GM21390 (cell line): ENCODE measurements at regions not wholly inside any gene's neighbourhood (a gene's known extent, or its start where the extent isn't known, plus 50 kb on each side); places are given as distances from the start of the nearest gene placed in this dataset.

Experiments
- ATAC-seq: cut with Tn5 transposase; IDR thresholded peaks from one replicate; pipeline ENCODE4 v1.9.1; 2021; ENCODE audit not compliant: unreplicated experiment

DNA sequence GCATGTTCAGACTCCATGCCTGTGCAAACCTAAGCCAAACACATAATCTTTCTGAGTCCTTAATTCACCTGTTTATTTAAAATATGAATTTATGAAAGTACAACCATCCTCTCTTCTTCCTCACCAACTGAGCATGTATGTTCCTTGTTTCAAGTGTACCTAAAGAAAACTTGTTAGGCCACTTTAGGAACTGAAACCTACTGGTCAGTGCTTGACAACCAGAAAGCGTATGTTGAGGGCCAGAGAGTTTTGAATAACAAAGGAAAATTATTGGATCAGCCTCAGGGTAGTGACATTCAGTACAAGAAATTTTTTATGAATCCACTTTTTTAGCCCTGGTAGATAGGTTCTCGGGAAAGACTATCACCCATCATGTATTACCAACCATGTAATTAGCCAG, 847.6 kb upstream of the CELF4 start:
- ATAC-seq: no peak

DNA sequence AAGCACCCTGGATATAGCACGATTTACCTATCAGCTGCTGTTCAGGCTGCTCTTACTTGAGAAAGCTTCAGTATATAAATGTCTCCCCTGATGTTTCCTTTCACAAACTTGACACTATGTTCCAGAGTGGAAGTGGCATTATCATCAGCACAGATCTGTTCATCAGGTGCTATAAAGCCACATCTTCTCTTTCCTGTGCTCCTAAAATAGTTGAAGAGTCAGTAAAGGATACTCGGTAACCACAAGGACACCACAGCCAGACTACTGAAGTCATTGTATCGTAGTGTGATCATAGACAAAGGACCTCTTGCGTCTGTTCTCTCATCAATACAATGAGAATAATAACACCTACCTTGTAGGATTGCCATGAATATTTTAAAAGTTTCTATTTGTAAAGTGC, 841.0 kb upstream of the CELF4 start:
- no peak for ATAC-seq

DNA sequence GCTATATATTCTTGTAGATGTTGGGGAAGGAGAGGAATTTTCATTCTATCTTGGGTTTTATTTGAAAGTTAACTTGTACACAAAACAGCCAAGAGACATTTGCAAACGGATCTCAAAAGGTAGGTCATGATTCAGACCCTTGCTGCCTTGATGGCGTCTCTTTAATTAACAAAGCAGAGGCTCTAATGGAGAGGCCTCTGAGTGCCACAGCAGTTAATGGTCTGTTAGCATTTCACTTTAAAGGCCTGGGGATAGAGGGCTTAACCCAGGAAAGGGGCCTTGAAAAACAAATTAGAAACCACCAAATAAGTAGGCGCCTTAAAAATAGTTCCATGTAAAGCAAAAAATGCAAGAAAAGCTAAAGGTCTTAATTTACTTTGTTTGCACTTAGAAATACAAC, 836.9 kb upstream of the CELF4 start:
- no peak for ATAC-seq

DNA sequence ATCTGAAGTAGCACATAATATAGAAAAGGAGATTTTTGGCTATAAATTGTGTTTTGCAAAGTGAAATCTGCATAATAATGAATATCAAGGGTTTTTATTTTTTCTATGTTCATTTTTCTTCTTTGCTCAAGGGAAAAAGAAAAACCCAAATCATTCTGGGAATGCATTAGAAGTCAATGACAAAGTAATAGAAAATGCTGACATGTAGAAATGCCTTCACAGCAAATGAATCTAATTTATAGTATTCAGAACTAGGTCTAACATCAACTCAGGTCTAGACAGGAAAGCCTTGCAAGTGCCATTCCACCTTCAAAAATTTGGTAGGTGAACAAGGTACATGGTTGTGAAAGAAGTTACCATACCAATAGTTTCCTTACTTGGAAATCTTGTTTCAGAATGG, 831.5 kb upstream of the CELF4 start:
- no peak for ATAC-seq

DNA sequence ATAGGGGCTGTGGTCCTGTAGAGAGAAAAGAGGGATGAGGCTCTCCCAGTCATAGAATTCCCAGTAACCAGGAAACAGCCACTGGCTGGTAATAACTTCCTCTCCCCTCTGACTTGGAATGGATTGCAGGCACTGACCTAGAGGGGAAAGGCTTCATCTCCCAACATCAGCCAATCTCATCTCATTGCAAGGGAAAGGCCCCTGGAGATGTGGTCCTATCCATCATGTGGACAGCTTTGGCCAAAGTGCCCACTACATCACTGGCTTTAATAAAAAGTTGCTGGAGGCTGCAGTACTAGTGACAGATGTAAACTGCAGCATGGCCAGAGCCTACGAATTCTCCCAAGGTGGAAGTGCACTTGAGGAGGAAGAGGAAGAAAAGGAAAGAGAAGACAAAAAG, 820.5 kb upstream of the CELF4 start:
- no peak for ATAC-seq

DNA sequence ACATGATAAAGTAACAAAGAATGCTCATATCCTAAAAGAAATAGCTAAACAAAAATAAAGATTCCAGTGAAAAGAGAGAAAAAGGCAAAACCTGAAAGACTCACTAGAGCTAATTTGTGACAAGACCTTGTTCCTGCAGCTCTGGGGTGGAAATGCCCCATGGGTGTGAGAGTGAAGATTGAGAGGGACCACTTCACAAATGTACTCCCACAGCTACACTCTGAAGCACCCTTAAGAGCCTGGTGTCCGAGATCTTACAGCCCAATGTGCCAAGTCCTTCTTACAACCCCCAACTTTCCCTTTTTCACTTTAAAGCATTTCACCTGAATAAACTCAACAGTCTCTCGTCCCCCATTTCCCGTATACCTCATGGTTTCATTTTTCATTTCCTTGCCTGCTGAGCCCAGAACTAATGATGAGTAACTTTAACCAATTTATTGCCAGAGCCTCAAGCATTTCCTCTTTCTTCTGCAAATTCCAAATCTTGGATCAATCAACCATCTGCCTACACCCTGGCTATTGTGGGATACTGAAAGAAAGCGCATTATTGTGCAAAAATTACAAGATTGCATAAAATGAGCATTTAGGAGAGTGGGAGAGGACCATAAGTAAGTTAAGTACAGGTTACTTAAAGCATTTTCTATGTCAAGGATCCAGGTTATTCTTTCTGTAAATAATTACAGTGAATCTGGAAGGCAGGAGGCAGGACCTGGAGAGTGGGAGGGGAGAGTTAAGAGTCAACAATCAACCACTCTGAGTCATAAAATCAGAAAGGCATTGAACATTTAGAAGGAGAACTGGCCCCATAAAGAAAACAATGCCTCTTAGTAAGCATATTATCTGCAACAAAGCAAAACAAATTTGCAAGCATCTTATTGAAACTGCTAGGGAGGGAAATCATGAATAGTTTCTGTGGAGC, 804.4 kb upstream of the CELF4 start:
- no peak for ATAC-seq

DNA sequence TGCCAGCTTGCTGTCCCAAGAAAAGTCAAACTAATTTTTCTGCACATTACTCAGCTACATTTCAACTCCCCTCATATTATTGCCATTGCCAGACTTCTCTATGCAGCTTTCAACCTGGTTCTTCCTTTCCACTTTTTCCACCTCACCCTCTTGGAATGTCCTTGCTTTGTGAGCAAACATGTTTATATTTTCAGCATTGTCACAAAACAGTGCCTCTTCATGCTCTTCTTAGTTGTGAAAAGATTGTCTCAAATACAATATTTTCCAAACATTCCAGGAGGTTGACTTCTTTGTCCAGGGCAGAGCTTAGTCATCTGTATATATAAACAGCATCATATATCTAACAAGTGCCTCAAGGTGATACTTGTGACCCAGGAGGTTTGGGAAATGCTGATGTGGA, 803.3 kb upstream of the CELF4 start:
- ATAC-seq: no peak

DNA sequence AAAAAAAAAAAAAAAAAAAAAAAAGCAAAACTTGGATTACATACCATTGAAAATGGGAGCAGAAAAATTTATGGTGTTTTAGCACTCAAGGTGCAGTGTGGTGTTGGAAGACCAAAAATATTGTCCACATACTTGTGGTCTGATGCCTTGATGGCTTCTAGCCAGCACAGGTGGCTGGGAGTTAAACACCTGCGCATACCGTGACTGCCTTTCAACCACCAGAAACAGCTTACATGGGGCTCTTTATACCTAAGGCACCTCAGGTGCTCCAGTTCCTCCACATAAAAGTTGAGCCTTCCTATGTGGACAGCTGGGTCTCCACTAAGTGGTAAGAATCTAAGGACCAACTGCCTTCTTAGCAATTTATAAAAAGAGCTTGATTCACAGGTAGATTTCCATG, 802.6 kb upstream of the CELF4 start:
- no peak for ATAC-seq

DNA sequence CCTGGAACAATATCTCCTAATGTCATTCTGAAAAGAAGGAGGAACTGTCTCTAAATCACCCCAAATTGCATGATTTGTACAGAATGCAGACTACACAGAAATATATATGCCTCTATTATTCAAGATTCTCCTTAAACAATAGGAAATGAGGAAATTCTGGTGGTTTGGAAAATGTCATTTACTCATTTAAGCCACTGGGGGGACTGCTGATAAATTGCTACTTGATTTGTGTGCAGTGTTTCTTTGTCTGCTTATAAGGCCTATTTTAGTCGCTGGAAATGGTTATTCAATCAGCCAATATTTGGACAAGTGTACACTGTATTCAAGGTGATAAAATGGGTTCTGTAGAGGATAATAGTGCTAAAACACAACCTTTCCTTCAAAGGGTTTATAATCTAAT, 801.9 kb upstream of the CELF4 start:
- no peak for ATAC-seq

DNA sequence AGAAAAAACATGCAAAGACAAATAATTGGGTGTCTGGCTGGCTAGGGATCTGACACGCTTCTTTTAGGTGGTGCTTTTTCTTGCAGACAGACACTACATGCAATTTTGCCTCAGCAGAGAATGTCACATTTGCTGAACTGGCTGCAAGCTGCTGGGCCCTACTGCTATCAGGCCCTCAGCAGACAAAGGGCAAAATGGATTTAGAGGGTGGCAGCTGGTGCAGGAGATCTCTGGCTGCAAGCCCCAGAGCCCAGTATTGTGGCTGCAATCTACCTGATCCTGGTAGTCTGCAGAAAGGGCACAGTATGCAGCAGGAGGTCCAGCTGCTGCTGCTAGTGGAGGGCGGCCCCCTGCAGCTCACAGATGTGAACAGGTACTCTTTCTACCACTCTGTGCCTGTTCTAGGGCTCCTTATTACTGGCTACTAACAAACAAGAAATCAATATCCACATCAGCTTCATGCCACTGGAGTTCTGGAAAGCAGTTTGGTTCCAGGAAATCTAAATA, 796.7 kb upstream of the CELF4 start:
- no peak for ATAC-seq

DNA sequence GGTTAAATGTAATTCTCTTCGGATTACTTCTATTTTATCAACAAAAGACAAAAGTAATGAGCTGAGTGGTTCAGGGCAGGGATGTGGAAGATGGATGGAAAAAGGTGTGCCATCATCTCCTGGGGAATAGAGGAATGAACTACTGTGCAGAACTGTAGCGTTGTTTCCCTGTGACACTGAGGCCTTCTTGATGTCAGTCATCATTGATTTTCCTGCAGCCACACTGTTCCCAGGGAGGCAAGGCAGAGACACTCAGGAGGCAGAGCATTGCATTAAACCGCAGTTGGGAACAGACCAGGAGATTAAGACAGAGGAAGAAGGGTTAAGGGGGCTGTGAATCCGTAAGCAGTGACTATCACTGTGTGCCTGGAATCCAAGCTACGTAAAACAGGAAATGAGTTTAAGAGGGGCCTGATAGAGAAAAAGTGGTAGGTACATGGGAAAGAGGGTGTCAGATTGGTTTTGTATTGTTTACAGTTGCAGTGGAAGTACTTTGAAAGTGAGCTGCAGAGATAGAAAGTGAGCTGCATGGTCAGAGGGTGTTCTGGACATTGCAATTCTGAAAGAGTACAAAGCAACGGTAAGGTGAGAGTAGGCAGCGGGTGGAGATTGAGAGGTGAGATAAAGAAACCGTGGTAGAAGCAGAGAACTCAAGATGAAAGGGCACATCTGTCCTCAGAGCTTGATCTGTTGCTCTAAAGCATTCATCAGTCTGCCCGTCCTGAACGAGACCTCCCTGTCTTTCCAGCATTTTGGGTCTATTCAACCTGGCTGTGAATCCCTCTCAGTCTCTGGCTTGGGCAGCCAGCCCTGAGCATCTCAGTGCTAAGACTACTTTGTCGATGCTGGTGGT, 793.4 kb upstream of the CELF4 start:
- no peak for ATAC-seq

DNA sequence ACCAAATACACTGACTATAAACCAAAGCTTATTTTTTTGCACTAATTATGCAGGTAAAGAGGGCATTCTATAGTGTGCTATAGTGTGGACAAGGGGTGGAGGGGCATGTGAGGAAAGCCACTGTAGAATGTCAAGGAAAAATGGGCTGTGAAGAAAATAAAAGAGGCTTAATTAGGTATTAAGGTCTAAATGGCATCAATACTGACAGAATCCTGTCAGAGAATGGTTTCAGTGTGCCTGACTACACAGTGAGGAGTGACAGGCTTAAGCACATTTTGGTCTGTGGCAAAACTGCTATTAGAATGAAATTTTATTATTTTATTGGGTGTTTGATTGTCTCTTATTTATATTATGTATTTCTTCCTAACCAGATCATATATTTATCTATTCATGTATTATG, 787.6 kb upstream of the CELF4 start:
- no peak for ATAC-seq

DNA sequence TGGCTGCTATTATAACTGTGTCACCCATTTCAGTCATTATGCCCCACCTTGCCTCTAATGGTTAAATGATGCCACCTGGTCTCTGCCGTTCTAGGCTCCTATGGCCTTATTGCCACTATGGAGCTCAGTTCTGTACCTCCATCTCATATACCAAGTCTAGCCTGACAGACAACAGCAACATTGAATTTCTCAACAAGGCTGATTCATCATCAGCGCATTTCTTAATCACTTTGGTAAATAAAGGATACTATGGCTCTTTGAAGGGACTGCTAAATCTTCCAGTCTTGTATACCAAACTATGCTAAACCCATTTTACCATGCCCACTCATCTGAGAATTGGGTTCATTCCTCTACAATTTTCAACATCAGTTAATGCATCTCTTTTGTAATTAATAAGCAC, 784.5 kb upstream of the CELF4 start:
- ATAC-seq: no peak

DNA sequence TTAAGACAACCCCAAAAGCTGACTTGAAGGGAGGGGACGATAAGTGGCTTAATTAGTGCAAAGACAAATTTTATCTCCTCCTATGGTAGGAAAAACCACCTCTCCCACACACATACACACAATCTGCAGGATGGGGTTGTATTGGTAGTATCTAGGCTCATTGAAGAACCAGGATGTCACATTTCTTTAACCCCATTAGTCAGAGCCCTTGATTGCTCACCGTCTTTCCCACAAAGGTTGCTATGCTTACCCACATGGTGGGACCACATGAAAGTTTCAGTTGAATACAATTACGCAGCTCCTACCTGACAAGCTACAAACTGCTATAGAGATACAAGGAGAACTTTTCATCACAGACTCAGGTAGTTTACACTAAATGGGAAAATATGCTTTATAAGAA, 765.0 kb upstream of the CELF4 start:
- ATAC-seq: no peak

DNA sequence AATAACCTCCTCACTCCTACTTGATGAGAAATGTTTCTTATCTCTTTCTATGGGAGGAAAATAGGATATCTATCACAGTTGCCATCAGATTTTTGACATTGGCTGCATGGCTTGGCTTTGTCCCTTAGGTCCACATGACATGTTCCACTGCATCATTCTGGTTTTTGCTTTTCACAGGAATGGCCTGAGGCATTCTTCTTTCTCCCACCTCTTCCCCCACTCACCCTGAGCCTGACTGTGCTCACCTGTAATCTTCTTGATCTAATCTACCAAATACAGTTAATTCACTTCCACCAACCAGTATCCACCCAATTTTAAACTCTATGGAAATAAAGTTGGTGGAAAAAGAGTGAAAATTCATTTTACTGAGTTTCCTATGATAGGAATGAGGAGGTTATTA, 763.5 kb upstream of the CELF4 start:
- no peak for ATAC-seq

DNA sequence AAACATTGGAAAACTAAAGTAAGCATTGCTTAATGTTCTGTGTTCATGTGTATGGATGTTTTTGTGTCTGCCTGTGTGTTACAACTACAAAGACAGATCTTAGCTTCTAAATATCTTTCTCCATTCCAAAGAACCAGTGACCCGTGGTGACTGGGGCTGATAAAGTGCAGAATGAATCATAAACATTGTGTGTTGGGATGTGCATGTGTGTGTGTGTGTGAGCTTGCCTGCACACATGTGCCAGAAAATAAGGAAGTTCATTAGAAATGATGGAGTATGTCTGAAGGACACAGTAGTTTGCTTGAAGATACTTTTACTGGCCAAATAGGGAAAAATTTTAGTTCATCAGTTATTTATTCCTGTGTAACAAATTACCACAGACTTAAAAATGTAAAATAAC, 756.6 kb upstream of the CELF4 start:
- no peak for ATAC-seq

DNA sequence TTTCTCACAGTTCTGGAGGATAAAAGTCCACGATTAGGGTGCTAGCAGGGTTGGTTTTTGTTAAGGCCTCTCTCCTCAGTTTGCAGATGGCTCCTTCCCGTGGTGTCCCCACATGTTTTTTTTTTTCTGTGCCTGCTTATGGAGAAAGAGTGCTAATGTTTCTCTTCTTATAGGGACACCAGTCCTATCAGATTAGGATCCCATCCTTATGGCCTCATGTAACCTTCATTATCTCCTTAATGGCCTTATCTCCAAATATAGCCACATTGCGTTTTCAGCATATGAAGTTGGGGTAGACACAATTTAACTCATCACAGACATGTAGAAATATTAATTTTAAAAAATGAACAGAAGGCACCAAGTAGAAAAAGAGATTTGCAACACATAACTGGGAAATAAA, 755.7 kb upstream of the CELF4 start:
- no peak for ATAC-seq

DNA sequence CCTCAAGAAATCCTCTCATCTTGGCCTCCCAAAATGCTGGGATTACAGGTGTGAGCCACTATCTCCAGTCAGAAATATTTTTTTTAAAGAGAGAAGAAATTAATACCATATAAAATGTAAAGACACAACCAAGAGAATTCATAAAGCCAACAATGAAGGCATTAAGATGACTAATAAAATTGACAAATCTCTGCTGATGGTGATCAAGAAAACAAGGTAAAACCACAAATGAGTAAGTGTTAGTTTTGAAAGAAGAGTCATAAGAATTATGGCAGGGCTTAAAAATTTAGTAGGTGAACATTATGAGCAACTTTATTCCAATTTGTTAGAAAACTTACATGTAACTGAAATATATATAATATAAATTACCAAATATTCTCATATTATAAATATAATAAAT, 752.8 kb upstream of the CELF4 start:
- no peak for ATAC-seq

DNA sequence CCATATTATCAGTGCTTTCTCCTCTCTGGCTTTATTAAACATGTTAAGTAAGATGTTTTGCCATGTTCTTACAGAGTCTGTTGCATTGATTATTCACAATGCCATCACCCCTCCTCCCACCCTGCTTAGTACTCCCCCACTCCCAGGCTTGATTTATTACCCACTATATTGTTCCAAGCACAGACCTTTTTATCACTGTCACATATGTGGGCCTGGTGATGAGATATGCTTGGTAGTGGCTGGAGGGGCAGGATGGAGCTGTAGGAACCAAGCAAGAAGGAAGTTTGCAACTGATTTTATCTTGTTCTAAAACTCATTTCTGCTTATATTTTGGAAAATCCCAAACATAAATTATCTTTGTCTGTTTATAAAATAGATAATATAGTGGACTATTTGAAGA, 748.2 kb upstream of the CELF4 start:
- ATAC-seq: no peak

DNA sequence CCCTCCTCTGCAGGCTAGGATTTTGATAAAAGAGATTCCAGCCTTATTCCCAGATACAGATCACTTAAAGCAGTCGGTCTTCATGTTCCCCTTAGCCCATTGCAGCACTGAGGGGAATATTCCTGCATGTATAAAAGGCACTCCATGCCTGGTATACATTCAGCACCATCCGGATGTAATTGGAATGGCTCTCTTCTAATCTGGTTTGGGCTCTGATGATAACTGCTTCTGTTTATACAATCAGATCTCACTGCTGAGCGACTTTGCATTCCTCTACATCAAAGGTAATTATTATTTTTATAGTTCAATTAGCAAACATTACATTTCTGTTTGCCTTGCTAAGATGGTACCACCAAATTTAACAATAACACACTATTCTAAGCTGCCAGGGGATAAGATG, 746.9 kb upstream of the CELF4 start:
- ATAC-seq: no peak

DNA sequence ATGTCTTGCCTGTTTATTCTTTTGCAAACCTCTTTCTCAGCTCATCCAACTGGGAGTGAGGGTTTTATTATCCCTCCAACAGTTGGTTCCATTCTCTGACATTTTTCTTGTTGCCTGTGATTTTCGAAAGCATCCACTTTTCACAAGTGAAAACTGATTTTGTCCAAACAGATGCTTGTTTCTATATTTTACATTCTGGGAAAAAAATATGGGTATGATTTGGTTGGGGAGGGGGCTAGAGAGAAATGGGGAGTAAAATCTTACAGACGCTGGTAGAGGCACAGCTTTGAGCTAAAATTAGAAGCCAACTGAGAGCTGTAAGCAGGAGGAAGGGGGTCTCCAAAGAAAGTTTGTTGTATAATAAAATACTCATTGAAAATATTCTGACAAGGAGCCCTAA, 745.3 kb upstream of the CELF4 start:
- ATAC-seq: no peak

DNA sequence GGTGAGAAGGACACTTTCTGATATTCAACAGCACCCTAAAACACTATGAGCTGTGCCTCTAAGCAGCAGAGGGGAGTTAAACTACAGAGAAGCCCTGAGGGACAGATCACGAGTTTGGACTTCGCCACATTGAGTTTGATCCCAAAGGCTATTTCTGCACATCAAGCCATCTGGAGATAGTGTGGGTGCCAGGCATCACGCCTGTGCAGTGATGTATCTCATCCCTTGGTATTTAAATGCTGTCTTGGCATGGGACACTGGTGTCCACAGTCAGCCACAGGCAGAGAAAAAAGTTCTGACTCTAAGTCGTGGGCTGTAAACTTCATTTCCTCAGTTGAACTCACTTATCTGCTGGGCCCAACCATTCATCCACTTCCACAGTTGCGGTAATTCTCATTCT, 742.3 kb upstream of the CELF4 start:
- ATAC-seq: no peak
